Mesodermal cell (in vitro differentiated cells): ENCODE measurements at regions not wholly inside any gene's neighbourhood (a gene's known extent, or its start where the extent isn't known, plus 50 kb on each side); places are given as distances from the start of the nearest gene placed in this dataset.

ENCODE experiments used
- H3K27ac ChIP-seq: 2 replicates; pipeline ENCODE4 v1.7.0; 2013; ENCODE audit warnings: mild to moderate bottlenecking, low read depth, low read length, moderate library complexity; ENCODE audit not compliant: severe bottlenecking
- H3K36me3 ChIP-seq: 2 replicates; pipeline ENCODE4 v1.7.1; 2013; ENCODE audit warnings: mild to moderate bottlenecking, low read length, moderate library complexity; ENCODE audit not compliant: control insufficient read depth, insufficient read depth
- H3K4me1 ChIP-seq: one replicate; pipeline ENCODE4 v1.7.1; 2013; ENCODE audit warnings: mild to moderate bottlenecking, low read length; ENCODE audit not compliant: insufficient read depth, control insufficient read depth, poor library complexity, severe bottlenecking
- H3K4me3 ChIP-seq: 2 replicates; pipeline ENCODE4 v1.7.0; 2013; ENCODE audit warnings: low read length, control low read depth, mild to moderate bottlenecking; ENCODE audit not compliant: insufficient read depth, poor library complexity, severe bottlenecking; ENCODE audit errors: extremely low read depth
- H3K9me3 ChIP-seq: 2 replicates; pipeline ENCODE4 v1.7.1; 2013; ENCODE audit warnings: mild to moderate bottlenecking, low read length, moderate library complexity; ENCODE audit not compliant: control insufficient read depth
- WGBS, 2 experiments: methylation state at CpG; one replicate each; pipeline ENCODE4 v1.1.5; 2013; ENCODE audit warnings: missing lambda C conversion rate in 2 of 2; ENCODE audit not compliant: insufficient coverage in 2 of 2; 5-methylcytosine and 5-hydroxymethylcytosine counted together

DNA sequence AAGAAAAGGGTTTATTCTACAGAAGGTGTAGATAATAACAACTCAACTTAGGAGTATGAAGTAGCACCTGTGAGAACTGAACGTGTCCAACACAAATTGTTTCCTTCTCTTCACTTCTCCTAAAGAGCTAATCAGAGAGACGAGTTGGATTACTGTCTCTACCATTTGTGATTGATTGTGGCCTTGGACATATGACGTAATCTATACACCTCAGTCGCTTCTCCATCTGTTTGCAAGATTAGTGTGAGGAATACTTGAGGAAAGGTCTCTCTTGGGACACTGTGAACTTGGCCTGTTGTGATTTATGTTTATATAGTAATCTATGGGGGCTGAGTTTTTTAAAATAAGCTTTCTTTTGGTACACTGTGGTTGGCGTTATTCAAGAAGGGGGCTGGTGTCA is 182.0 kb downstream of the ZNF330 start:
- H3K4me3 ChIP-seq: no peak overlapping the region
- H3K36me3 ChIP-seq: no peaks in the 10 kb centered on the region
- H3K4me1 ChIP-seq: no peaks in the 10 kb centered on the region
- no peak overlapping the region for H3K27ac ChIP-seq
- H3K9me3 ChIP-seq: no peaks in the 10 kb centered on the region
- 93 to 98% methylated on average over 1 to 4 of the region's 5 CpGs for WGBS, 2 experiments

DNA sequence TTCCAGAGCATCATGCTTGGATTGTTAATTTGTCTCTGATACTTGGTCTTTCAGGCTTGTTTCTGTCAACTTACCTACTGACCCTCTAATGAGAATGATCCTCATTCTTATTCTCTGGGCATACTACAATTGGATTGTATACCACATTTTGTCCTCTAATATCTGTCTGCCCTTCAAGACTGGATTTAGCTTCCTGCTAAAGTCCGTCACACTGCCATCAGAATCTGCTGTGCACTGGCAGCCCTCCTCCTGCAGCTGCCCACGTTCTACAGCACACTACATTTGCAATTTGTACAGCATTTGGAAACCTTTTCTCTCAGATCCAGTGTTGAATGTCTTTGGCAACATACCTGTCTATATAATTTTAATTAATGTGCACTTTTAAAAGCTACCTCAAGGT is 183.1 kb downstream of the ZNF330 start:
- no peaks in the 10 kb centered on the region for H3K36me3 ChIP-seq
- H3K27ac ChIP-seq: no peak overlapping the region
- no peak overlapping the region for H3K4me3 ChIP-seq
- WGBS, 2 experiments: 67 to 80% methylated on average over 2 of the region's 2 CpGs
- no peaks in the 10 kb centered on the region for H3K4me1 ChIP-seq
- H3K9me3 ChIP-seq: no peaks in the 10 kb centered on the region

DNA sequence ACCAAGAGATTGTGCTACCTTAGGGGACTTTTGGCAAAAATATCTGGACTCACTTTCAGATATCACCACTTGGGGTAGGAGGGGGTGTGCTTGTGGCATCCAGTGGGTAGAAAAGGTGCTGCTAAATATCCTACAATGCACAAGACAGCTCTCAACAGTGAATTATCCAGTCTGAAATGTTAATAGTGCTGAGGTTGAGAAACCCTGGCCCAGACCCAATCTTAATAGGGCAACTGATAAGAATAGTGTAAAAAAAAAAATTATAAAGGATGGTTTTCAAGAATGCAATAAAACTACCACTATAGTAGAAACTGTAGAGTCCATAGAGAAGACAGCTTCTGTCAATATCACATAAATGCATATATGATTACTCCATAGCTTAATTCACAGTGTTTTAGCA is 185.5 kb downstream of the ZNF330 start:
- Histone ChIP-seq H3K9me3 (no peaks in the 10 kb centered on the region), H3K4me1 (no peaks in the 10 kb centered on the region), H3K4me3 (no peak overlapping the region), H3K36me3 (no peaks in the 10 kb centered on the region), H3K27ac (no peak overlapping the region)

DNA sequence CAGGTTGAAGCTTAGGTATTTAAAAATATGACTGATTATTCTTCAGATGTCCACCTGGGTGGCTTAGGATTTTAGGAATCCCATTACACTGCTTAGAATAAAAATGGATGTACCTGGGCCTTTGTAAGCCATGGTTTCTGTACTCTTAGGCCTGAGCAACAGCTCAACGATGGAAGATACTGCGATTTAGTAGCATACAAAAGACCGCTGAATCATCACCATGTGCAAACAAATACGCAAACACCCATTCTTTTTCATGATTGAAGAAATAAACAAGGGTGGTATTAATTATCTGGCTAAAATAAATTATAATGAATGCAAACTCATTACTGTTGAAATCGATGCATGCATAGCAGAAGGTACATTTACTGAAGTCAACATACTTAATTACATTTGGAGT is 188.9 kb downstream of the ZNF330 start:
- no peak overlapping the region for H3K27ac ChIP-seq
- H3K4me1 ChIP-seq: no peaks in the 10 kb centered on the region
- no peaks in the 10 kb centered on the region for H3K9me3 ChIP-seq
- no peak overlapping the region for H3K4me3 ChIP-seq
- no CpG with 5 or more reads among the region's 5 CpGs for WGBS, 2 experiments
- H3K36me3 ChIP-seq: no peaks in the 10 kb centered on the region

DNA sequence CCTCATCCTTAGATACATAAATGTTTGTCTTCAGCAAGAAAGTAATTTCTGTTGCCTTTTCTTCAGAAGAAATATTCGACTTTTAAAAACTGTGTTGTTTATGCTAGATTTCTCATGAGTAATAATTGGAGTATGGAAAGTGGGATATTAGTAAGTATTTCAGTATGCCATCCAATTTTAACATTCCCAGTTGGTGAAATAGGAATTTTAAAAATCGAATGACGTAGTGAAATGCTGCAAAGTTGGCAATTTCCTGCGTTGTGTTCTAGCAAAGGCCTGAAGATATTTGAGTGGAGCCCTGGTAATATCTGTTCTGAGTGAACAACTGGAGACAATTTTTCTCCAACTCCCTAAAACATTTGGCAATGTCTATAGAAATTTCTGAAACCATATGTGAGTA is 190.1 kb downstream of the ZNF330 start:
- H3K4me1 ChIP-seq: no peaks in the 10 kb centered on the region
- 93 to 100% methylated on average over 2 to 3 of the region's 4 CpGs for WGBS, 2 experiments

DNA sequence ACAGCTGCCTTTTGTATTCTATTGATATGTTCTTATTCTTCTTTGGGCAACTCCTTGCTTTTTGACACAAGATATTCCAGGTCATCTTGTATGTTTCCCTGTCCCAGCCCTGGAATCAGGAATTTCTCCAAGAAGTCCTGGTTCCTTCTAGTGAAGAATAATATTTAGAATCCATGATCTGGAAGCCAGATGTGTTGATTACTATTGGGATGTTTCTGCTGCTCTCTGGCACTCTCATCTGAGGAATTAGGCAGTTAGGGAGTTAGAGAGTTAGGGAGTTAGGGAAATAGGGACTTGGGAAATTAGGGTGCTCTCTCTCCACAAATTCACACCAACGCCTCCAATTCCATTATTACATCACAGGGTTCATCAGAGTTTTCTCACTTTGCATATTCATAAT is 191.2 kb downstream of the ZNF330 start:
- 100% methylated on average over 1 of the region's 1 CpG; no CpG with 5 or more reads in 1 of the 2 experiments for WGBS, 2 experiments
- H3K36me3 ChIP-seq: no peaks in the 10 kb centered on the region

More for the DNA sequence above, 190.1 kb downstream of the ZNF330 start:
- Histone ChIP-seq H3K27ac (no peak overlapping the region), H3K4me3 (no peak overlapping the region), H3K9me3 (no peaks in the 10 kb centered on the region), H3K36me3 (no peaks in the 10 kb centered on the region)

DNA sequence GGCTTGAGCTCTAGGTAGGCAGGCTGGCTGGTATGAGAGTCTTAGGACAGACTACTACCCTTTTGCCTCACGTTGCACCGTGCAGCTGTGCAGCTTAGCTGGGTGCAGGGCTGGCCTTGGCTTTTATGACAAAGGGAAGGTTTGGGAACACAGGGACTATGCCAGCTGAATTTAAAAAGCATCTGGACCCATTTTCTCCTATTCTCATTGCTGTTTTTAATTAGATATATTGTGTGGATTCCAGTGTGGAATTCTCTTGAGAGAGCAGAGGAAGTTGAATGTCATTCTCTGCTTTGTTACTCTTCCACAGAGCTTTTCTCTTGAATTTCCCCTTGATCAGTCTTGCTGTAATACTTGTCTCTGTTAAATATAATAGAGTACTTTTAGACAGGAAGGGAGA is 192.7 kb downstream of the ZNF330 start:
- Histone ChIP-seq H3K36me3 (no peaks in the 10 kb centered on the region), H3K27ac (no peak overlapping the region)

More for the DNA sequence above, 191.2 kb downstream of the ZNF330 start:
- no peaks in the 10 kb centered on the region for H3K4me1 ChIP-seq
- H3K4me3 ChIP-seq: no peak overlapping the region
- no peaks in the 10 kb centered on the region for H3K9me3 ChIP-seq
- H3K27ac ChIP-seq: no peak overlapping the region

DNA sequence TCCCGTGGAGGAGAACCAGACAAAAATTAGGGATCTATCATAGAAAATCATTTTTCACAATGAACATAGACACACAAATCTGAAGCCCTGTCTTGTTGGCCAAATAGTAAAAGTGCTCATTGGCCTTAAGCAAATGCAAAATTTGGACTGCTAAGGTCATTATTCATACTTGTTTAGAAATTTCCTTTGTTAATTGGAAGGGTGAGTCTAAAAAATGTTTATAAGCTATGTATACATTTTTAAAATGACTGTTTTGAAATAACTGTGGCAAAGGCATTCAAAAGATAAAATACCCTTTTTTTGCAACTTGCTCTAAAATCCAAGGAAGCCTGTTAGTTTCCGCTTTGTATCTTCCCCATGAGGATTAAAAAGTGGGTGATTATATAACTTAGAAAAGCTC is 195.0 kb downstream of the ZNF330 start:
- Histone ChIP-seq H3K9me3 (no peaks in the 10 kb centered on the region), H3K27ac (no peak overlapping the region), H3K4me3 (no peak overlapping the region), H3K36me3 (no peaks in the 10 kb centered on the region), H3K4me1 (no peaks in the 10 kb centered on the region)
- WGBS, 2 experiments: 75 to 100% methylated on average over 1 of the region's 2 CpGs

More for the DNA sequence above, 192.7 kb downstream of the ZNF330 start:
- WGBS, 2 experiments: 83 to 100% methylated on average over 1 to 2 of the region's 2 CpGs
- H3K9me3 ChIP-seq: no peaks in the 10 kb centered on the region
- no peaks in the 10 kb centered on the region for H3K4me1 ChIP-seq
- no peak overlapping the region for H3K4me3 ChIP-seq

DNA sequence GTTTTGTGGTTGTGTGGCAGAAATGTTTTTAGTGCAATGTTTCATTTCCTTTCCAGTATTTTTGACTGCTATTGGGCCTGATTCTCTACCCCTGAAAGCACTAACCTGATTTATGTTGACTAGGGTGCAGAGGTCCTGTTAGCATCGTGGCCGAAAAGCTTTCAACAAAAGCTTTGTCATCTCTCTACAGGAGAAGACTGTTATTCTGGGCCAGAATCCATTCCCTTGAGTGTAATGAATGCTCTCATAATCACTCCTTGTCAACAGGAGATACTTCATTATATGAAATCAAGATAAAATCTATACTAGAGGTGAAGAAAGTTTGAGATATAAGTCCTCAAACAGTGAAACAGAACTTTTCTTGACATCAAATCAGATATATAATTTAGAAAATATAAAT is 195.5 kb downstream of the ZNF330 start:
- no CpG with 5 or more reads among the region's 2 CpGs for WGBS, 2 experiments
- H3K9me3 ChIP-seq: no peaks in the 10 kb centered on the region
- H3K4me1 ChIP-seq: no peaks in the 10 kb centered on the region
- no peak overlapping the region for H3K27ac ChIP-seq
- H3K4me3 ChIP-seq: no peak overlapping the region
- H3K36me3 ChIP-seq: no peaks in the 10 kb centered on the region

DNA sequence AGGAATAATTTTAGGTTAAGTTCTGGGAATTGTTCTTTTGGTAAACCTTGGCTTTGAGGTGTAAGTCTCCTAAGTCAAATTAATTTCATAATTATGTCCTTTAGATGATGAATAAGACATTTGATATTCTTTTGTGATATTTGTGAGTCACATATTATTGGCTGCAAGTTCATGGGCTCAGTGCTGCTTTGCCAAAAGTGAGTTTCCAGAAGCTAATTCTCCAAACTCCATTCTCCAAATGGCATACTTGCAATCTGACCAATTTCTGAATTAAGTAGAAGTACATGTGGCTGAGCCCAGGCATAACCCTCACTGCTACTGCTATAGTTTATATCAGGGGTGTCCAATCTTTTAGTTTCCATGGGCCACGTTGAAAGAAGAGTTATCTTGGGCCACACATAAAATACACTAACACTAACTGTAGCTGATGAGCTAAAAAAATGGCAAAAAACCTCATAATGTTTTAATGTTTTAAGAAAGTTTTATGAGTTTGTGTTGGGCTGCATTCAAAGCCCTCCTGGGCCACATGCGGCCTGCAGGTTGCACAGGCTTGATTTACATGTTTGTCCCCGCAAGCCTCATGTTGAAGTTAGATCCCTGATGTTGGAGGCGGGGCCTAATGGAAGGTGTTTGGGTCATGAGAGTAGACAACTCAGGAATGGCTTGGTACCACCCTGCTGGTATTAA is 196.1 kb downstream of the ZNF330 start:
- 92 to 95% methylated on average over 2 to 3 of the region's 4 CpGs for WGBS, 2 experiments
- no peaks in the 10 kb centered on the region for H3K36me3 ChIP-seq
- no peak overlapping the region for H3K4me3 ChIP-seq
- H3K27ac ChIP-seq: no peak overlapping the region
- no peaks in the 10 kb centered on the region for H3K9me3 ChIP-seq
- no peaks in the 10 kb centered on the region for H3K4me1 ChIP-seq

DNA sequence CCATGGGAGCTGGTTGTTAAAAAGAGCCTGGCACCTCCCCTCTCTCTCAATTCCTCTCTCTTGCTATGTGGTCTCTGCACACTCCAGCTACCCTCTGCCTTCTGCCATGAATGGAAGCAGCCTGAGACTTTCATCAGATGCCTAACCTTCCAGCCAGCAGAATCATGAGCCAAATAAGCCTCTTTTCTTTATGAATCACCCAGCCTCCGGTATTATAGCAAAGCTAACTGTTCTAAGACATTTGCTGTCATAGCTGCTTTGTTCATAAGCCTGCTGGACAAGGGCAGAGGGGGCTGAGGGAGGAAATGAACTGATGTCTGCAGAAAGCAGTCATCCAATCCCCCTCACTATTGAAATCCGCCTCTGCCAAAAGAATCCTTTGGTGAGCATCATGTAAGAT is 196.7 kb downstream of the ZNF330 start:
- no peak overlapping the region for H3K27ac ChIP-seq
- H3K9me3 ChIP-seq: no peaks in the 10 kb centered on the region
- H3K4me1 ChIP-seq: no peaks in the 10 kb centered on the region
- no peaks in the 10 kb centered on the region for H3K36me3 ChIP-seq
- H3K4me3 ChIP-seq: no peak overlapping the region
- WGBS, 2 experiments: no CpG with 5 or more reads among the region's 2 CpGs
